Erythroblast (primary cell): ENCODE measurements at regions not wholly inside any gene's neighbourhood (a gene's known extent, or its start where the extent isn't known, plus 50 kb on each side); places are given as distances from the start of the nearest gene placed in this dataset.

Experiments
- DNase-seq, 2 experiments: peaks; one replicate each; lab custom pipeline; 2025; lab: John Stamatoyannopoulos, UW
- GATA1 ChIP-seq: IDR thresholded peaks from 2 replicates; pipeline ENCODE4 v1.6.1; 2011; ENCODE audit warnings: low read depth, mild to moderate bottlenecking, control low read depth, low read length, moderate library complexity
- POLR2A ChIP-seq: IDR thresholded peaks from 2 replicates; pipeline ENCODE4 v1.6.1; 2011; ENCODE audit warnings: mild to moderate bottlenecking, low read length

DNA sequence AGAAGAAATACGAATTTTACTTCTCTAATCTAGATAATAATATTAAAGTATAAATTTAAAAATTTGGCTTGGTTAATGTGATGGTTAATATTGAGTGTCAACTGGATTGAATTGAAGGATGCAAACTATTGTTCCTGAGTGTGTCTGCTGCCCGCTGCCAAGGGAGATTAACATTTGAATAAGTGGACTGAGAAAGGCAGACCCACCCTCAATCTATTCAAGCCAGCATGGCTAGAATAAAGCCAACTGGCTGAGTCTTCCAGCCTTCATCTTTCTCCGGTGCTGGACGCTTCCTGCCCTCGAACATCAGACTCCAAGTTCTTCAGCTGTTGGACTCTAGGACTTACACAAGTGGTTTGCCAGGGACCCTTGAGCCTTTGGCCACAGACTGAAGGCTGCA, 152.7 kb downstream of the TBXT start:
- TF ChIP-seq POLR2A: no peak
- no peak for TF ChIP-seq GATA1

DNA sequence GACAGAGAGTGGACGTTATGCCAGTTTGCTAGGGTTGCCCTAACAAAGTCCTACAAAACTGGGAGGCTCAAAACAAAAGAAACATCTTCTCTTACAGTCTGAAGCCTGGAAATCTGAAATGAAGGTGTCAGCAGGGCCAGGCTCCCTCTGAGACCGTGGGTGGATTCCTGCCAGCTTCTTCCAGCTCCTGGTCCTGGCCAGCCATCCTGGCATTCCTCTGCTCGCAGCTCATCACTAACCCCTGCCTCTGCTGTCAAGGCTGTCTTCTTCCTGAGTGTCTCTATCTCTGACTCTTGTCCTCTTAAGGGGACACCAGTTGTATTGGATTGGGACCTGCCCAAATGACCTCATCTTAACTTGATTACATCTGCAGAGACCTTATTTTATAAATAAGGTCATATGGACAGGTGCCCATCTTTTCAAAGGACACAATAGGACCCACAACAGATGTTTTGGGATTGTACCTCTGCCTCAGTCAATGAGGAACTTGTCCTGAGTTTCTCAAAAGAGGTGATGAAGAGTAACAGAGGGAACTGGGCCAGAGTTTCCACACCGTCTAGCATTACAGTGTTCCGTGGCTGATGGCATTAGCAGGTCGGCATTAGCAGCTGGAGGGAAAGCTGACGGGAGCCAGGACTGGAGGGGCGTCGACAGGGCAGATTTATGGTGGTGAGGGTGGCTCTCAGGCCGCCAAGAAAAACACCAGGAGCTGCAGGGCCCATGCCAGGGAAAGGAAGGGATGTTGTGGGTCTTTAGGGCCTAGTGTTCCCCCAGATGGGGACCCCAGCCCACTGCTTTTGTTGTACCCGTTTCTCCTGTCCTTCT, 157.3 kb downstream of the TBXT start:
- TF ChIP-seq GATA1: no peak

More for the DNA sequence above, 152.7 kb downstream of the TBXT start:
- no peak for DNase-seq

DNA sequence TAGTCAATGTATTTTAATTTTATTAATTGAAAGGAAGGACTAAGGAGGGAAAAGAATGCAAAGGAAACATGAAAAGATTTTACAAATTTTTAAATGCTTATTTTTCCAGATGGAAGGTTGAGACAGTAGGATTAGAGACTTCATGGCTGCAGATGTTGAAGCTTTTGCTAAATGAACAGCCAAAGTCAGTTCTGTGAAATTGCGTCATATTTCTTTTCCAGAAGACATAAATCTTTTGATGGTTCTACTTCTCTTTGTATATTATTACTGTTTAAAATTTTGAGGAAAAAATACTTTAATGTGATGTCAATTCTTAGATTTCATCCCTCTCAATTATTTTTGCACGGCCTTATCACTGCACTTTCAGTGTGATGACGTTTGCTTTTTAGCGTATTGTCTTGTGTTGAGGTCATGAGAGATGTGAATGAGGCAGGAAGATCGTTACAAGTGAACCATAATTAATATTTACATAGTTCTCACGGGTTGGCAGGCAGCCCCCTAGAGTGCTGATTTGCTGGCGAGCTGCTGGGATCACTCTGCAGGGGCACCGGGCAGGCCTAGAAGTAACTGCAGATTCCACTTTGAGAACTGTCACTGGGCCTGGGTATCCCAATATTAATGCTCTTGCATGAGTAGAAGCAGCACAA, 158.1 kb downstream of the TBXT start:
- TF ChIP-seq GATA1 (no peak), POLR2A (no peak)
- no peak for DNase-seq

More for the DNA sequence above, 157.3 kb downstream of the TBXT start:
- DNase-seq: no peak

DNA sequence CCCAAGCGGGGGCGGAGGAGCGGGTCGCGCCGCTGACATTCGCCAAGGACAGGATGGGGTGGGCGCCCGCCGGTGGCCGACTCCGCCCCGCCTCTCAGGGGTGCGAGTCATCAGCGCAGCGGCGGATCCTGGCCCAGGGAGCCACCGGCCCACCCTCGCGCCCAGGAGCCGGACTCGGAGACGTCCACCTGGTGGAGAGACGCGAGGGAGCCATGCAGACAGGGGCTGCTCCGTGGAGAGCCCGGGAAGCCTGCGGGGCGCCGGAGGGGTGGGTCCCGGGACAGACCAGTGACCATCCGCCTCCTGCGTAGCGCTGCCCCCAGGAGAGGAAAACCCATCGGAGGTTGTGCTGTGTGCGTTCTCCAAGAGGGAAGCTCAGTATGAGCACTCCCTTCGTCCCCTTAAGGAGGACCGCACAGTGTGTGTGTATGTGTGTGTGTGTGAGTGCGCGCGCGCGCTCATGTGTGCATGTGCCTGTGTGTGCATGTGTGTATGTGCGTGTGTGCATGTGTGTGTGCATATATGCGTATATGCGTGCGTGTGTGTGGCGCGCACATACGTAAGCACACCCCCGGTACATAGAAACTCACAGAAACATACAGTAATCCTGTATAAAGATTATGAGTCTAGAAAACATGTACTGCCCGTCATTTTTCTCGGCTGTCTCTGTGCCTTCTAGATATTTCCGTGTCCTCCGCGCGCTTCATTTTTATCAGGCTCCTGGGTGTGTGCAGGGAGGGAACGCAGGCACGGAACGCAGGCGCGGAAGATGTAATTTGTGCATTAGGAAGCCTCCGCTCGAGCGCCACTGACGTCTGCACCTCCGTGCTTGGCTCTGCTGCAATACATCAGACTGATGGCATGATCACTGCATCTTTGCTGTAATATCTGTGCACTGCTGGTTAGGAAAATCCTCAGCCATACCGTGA, 158.9 kb downstream of the TBXT start:
- TF ChIP-seq GATA1: no peak
- TF ChIP-seq POLR2A: no peak
- DNase-seq: no peak

DNA sequence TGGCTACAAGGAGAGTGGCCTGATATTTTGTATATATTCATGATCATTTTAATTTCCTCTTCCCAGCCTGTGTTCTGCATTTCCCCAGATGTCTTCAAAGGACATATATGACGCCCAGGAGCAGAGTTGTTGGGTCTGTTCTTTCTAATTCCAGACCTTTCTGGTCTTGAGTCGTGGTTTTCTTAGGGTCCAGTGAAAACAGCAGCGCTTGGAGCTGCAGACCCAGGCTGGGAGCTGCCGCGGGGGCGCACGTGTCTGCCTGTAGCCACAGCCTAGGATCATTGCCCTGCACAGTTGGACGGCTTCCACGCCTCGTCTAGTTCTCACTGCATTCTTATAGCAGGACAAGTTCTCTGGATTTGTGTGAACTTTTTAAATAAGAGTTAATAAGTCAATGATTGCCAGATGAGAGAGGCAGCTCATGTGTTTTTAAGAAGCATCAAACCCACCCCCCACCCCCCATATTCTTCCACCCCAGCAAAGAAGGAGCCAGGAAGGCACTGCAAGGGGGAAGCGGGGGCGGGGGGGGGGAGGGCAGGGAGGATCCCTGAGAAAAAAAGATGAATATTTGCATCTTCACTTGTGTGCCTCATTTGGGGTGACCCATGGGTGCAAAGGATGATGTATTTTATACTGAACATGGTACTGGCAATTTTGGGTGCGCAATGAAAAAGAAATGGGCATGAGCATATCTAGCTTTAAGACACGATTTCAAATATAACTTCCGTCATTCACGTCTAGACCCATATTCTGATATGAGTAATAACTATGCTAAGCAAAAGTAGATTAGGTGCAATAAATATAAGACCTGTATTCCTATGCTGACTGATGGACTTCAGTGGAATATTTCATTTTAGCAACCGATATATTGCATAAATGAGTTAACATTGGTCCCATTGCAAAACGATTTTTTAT, 160.0 kb downstream of the TBXT start:
- no peak for DNase-seq
- TF ChIP-seq GATA1: no peak
- no peak for TF ChIP-seq POLR2A

DNA sequence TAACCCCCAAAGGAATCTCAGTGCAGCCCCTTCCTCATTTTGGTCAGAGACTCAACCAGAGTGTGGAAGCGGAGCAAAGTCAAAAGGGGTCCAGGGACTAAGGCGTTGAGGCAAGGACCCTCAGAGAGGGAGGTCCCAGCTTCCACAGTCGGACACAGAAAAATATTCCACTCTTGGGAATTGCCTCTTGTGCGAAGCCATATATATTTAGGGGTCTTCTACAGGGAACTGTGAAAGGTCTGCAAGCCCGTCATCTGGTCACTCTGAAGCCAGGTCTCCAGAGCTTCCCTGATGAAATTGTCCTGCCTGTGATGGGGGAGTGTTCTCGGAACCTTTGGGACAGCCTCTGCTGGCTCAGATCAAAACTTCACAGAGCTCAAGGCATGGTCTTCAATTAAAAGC, 160.8 kb downstream of the TBXT start:
- TF ChIP-seq GATA1: no peak
- TF ChIP-seq POLR2A: no peak
- no peak for DNase-seq

DNA sequence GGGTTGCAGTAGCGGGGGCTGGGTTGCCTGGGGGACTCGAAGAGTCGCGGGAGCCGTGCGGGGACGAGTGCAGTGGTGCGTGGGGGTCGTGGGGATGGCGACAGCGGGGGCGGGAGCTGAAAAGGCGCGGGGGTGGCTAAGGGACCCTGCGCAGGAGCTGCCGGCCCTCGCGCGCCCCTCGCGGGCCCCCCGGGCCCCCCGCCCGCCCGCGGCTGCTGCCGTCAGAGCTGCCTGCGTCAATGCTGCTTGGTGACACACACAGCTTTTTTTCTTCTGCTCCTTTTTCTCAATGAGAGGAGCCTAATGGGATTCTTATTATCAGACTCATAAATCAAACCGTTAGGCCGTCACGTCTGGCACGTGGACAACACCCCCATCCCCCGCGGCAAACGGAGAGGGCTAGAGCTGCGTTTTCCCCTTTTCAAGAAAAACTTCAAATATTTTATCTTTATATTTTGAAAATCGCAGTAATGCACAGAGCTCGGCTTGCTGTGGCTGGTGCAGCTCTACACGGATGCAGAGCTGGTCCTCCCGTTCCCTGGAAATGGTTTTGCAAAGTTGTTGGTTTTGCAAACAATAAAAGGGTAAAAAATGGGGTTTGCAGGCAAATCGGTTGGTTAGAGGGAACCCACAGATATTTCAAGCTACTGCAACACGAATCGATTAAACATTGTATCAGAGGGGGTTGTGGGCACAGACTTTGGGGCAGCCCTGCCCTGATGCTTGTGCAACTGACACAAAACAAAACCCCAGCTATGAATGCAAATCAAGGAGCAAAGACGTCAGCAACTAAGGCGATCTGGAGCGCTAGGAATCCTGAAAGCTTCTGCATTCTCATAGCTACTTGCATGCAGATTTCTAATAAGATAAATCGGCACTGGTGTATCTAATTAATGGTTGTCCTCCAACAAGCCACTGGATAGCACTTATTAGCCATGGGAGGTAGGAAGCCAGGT, 161.4 kb downstream of the TBXT start:
- no peak for DNase-seq

DNA sequence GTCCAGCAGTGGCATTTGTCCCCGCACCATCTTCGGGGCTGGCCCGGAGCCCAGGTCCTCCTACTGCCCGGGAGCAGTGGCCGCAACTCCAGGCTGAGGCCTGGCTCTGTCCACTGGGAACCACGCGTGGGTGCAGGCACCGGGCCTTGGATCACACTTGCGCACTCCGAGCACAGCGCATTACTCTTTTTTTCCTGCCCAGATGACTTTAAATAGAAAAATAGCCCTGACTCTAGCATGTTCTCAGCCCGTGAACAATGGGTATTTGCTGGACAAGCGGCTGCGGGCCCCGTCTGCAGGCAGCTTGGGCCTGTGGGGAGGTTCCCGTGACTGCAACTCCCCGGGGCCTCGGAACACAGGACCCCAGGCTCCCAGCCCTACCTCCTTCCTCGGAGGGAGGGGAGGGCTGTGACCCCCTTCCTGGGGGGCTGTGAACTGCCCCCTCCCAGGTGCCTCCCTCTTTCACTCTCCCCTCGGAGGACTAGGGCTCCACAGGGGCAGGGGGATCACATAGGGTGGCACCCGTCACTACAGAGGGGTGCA, 162.2 kb downstream of the TBXT start:
- no peak for DNase-seq
- TF ChIP-seq GATA1 (no peak), POLR2A (no peak)

More for the DNA sequence above, 161.4 kb downstream of the TBXT start:
- TF ChIP-seq POLR2A (no peak), GATA1 (no peak)

DNA sequence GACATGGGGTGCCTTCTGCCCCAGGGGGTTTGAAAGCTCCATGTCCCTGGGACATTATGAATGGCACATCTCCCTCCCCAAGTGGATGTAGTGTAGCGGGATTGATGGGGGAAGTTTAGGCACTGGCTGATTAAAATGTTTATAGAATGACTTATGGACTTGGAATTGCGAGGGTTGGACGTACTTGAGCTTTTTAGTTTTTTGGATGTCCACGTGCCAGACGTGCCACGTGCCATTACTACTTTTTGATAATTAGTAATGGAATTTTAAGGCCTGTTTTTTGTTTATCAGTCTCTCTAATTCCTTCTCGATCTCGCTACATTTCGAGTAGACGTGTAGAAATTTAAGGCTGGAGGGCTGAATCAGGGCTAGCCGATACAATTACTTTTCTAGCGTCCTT, 162.8 kb downstream of the TBXT start:
- no peak for DNase-seq
- TF ChIP-seq POLR2A (no peak), GATA1 (no peak)

DNA sequence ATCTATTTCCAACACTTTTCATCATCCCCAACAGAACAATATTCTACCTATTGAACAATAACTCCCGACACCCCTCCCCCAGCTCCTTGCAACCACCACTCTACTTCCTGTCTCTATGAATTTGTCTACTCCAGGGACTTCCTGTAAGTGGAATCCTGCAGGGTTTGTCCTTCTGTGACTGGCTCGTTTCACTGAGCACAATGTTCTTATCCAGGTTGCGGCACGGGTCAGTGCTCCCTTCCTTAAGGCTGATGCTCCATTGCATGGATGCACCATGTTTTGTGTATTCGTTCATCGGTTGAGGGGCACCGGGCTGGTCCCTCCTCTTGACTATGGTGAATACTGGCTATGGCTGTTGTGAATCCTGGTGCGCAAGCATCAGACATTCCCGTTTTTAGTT, 163.2 kb downstream of the TBXT start:
- TF ChIP-seq POLR2A (no peak), GATA1 (no peak)
- no peak for DNase-seq

DNA sequence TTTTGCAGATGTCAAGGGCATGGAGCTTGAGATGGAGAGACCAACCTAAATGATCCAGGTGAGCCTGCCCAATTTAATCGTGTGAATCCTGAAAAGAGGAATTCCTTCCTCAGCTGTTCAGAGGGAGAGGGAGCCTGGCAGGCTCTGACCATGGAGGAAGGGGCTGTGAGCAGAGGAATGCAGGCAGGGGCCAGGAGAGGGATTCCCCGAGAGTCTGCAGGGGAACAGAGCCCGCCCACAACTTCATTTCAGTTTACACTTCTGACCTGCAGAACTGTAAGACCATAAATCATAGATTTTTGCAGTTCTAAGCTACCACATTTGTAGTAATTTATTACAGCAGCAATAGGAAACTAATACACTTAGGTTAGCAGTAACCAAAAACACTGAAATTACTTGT, 164.1 kb downstream of the TBXT start:
- no peak for TF ChIP-seq POLR2A
- TF ChIP-seq GATA1: no peak
- DNase-seq: no peak

DNA sequence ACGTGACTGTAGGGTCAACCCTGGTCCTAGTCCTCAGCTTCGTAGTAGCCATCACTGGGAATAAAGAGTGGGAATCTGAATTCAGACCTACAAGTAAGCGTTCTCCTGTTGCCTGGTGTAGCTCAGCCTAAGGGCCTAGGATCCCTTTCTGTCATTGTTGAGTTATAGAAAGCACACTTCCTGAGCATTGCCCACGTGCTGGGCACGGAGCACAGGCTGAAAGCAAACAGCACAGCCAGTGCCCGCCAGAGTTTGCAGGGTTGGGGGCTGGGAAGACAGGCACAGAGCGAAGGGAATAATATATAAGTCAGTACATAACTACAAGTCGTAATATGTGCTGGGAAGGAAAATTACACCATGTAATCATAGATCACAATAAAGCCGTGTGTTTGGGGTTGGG, 166.3 kb downstream of the TBXT start:
- no peak for DNase-seq
- TF ChIP-seq GATA1: no peak
- no peak for TF ChIP-seq POLR2A

DNA sequence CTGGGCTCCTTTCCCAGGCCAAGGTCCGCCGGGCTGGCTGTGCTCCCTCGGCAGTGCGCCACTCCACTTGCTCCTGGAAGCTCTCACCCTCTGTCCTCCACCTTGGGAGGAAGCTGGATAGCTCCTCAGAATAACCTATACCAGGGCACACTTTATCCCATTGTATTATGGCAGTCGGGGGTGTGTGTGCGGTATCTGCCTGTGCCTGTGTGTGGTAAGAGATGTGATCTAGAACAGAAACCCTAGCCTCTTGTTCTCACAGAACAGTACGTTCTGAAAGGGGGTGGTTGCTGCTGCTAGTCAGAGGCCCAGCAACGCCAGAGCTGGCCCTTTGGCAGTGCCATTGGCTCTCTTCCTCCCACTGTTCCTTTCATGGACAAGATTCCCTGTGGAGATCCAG, 168.4 kb downstream of the TBXT start:
- TF ChIP-seq GATA1 (no peak), POLR2A (no peak)

More for the DNA sequence above, 168.4 kb downstream of the TBXT start:
- no peak for DNase-seq
